ENCODE measurements at regions not wholly inside any gene's neighbourhood (a gene's known extent, or its start where the extent isn't known, plus 50 kb on each side); places are given as distances from the start of the nearest gene placed in this dataset.
"Not testable (repeated sequence)": the region's sequence is repeated elsewhere in the genome, so short reads cannot be mapped to it uniquely, and the experiment has no call there.

GRCh38 chr9:29397148-29397547 lies 1823.9 kb upstream of the C9orf72 start:
- Histone ChIP-seq H3K4ac (ENCODE audit: low read depth, low read length) (no peak overlapping the region), H4K8ac (ENCODE audit: low read depth, low read length) (no peak overlapping the region), H3K36me3 (ENCODE audit: control insufficient read depth in 1 of 2, insufficient read depth in 2 of 2, low read length in 2 of 2) (no peaks in the 10 kb centered on the region), H3K23ac (ENCODE audit: low read length) (no peak overlapping the region), H2BK5ac (ENCODE audit: low read depth, low read length, poor library complexity) (no peak overlapping the region), H4K91ac (ENCODE audit: low read depth, low read length) (no peak overlapping the region), H3K4me3 (ENCODE audit: low read depth, low read length) (no peak overlapping the region), H3K4me1 (ENCODE audit: control insufficient read depth in 1 of 2, insufficient read depth in 2 of 2, low read length in 2 of 2) (no peaks in the 10 kb centered on the region), H3K4me2 (ENCODE audit: low read length) (no peak overlapping the region), H3K27ac (ENCODE audit: low read depth, low read length) (no peak overlapping the region), H2AFZ (ENCODE audit: insufficient read depth, low read length, poor library complexity) (no peak overlapping the region), H3K79me1 (ENCODE audit: low read length) (no peaks in the 10 kb centered on the region), H3K27me3 (ENCODE audit: insufficient read depth, low read length) (no peaks in the 10 kb centered on the region), H2AK5ac (ENCODE audit: low read length) (no peak overlapping the region), H3K79me2 (ENCODE audit: control insufficient read depth, insufficient read depth, low read length, poor library complexity) (no peaks in the 10 kb centered on the region), H3K9ac (ENCODE audit: low read length) (no peak overlapping the region), H4K12ac (ENCODE audit: low read depth, low read length) (no peak overlapping the region), H2BK120ac (ENCODE audit: insufficient read depth, low read length, poor library complexity) (no peak overlapping the region), H3K18ac (ENCODE audit: low read length) (no peak overlapping the region), H3K9me3 (ENCODE audit: insufficient read depth, low read depth, low read length) (no peaks in the 10 kb centered on the region), H2BK12ac (ENCODE audit: low read length) (no peak overlapping the region), H3K14ac (ENCODE audit: low read length) (no peak overlapping the region)
- DNase-seq, result no peak
- WGBS (ENCODE audit: extremely low coverage, insufficient coverage, insufficient read length), result no CpG with 5 or more reads among the region's 3 CpGs

DNA sequence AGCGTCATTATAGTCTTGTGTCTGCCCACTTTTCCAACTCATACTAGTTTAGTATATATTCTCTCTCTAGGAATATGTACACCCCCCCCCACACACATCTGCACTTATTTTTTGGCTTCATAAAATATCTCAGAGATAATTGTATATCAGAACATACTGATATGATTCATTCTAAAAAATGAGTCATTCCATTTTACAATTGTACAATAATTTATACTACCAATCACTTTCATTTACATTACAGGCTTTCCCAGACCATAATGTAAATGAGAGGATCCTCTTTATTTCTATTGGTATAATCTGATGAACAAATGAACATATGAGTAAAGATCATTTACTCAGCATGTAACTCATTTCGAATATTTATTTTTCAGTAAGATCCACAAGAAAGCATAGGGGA lies 1842.9 kb upstream of the C9orf72 start:
- WGBS (ENCODE audit: extremely low coverage, insufficient coverage, insufficient read length), result no CpG with 5 or more reads among the region's 2 CpGs
- Histone ChIP-seq H3K9ac (ENCODE audit: low read length) (no peak overlapping the region), H3K4me3 (ENCODE audit: low read depth, low read length) (no peak overlapping the region), H3K14ac (ENCODE audit: low read length) (no peak overlapping the region), H2BK120ac (ENCODE audit: insufficient read depth, low read length, poor library complexity) (no peak overlapping the region), H3K4me2 (ENCODE audit: low read length) (no peak overlapping the region), H3K79me1 (ENCODE audit: low read length) (no peaks in the 10 kb centered on the region), H4K8ac (ENCODE audit: low read depth, low read length) (no peak overlapping the region), H4K12ac (ENCODE audit: low read depth, low read length) (no peak overlapping the region), H2AK5ac (ENCODE audit: low read length) (no peak overlapping the region), H3K27me3 (ENCODE audit: insufficient read depth, low read length) (no peaks in the 10 kb centered on the region), H4K91ac (ENCODE audit: low read depth, low read length) (no peak overlapping the region), H2BK12ac (ENCODE audit: low read length) (no peak overlapping the region), H3K18ac (ENCODE audit: low read length) (no peak overlapping the region), H3K4ac (ENCODE audit: low read depth, low read length) (no peak overlapping the region), H2BK5ac (ENCODE audit: low read depth, low read length, poor library complexity) (no peak overlapping the region), H2AFZ (ENCODE audit: insufficient read depth, low read length, poor library complexity) (no peak overlapping the region), H3K23ac (ENCODE audit: low read length) (no peak overlapping the region), H3K36me3 (ENCODE audit: control insufficient read depth in 1 of 2, insufficient read depth in 2 of 2, low read length in 2 of 2) (no peaks in the 10 kb centered on the region), H3K9me3 (ENCODE audit: insufficient read depth, low read depth, low read length) (no peaks in the 10 kb centered on the region), H3K27ac (ENCODE audit: low read depth, low read length) (no peak overlapping the region), H3K4me1 (ENCODE audit: control insufficient read depth in 1 of 2, insufficient read depth in 2 of 2, low read length in 2 of 2) (no peaks in the 10 kb centered on the region), H3K79me2 (ENCODE audit: control insufficient read depth, insufficient read depth, low read length, poor library complexity) (no peaks in the 10 kb centered on the region)
- DNase-seq, result no peak

DNA sequence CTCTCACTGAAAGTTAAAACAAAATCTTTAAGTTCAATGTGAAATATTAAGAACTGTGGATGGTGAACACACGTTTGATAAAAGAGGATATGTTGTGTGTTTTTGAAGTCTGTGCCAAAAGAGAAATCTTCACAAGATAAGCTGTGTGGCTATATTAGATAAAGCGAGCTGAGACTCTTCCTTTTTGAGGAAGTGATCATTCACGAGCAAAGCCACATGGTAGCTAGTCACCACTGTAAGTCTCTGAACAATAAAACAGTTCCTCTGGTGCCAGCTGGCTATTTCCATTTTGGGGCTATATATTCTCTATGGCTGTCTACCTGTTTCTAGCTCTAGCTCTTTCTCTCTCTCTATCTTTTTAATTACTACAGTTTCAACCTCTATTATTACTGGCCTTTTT lies 1849.2 kb upstream of the C9orf72 start:
- no peaks in the 10 kb centered on the region for H3K27me3 ChIP-seq (ENCODE audit: insufficient read depth, low read length)
- H4K8ac ChIP-seq (ENCODE audit: low read depth, low read length), result no peak overlapping the region
- no peaks in the 10 kb centered on the region for H3K4me1 ChIP-seq (ENCODE audit: control insufficient read depth in 1 of 2, insufficient read depth in 2 of 2, low read length in 2 of 2)
- no peak overlapping the region for H4K12ac ChIP-seq (ENCODE audit: low read depth, low read length)
- H3K18ac ChIP-seq (ENCODE audit: low read length), result no peak overlapping the region
- H2BK12ac ChIP-seq (ENCODE audit: low read length), result no peak overlapping the region
- no peak overlapping the region for H2BK5ac ChIP-seq (ENCODE audit: low read depth, low read length, poor library complexity)
- no peaks in the 10 kb centered on the region for H3K36me3 ChIP-seq (ENCODE audit: control insufficient read depth in 1 of 2, insufficient read depth in 2 of 2, low read length in 2 of 2)
- H3K79me2 ChIP-seq (ENCODE audit: control insufficient read depth, insufficient read depth, low read length, poor library complexity), result no peaks in the 10 kb centered on the region
- no peak overlapping the region for H3K4ac ChIP-seq (ENCODE audit: low read depth, low read length)
- H2AFZ ChIP-seq (ENCODE audit: insufficient read depth, low read length, poor library complexity), result no peak overlapping the region
- no peak overlapping the region for H3K4me2 ChIP-seq (ENCODE audit: low read length)
- H3K27ac ChIP-seq (ENCODE audit: low read depth, low read length), result no peak overlapping the region
- no peak overlapping the region for H3K23ac ChIP-seq (ENCODE audit: low read length)
- H3K79me1 ChIP-seq (ENCODE audit: low read length), result no peaks in the 10 kb centered on the region
- no peak overlapping the region for H3K4me3 ChIP-seq (ENCODE audit: low read depth, low read length)
- no peak overlapping the region for H3K9ac ChIP-seq (ENCODE audit: low read length)
- no peak overlapping the region for H3K14ac ChIP-seq (ENCODE audit: low read length)
- H2AK5ac ChIP-seq (ENCODE audit: low read length), result no peak overlapping the region
- H3K9me3 ChIP-seq (ENCODE audit: insufficient read depth, low read depth, low read length), result no peaks in the 10 kb centered on the region
- no peak overlapping the region for H2BK120ac ChIP-seq (ENCODE audit: insufficient read depth, low read length, poor library complexity)
- no peak overlapping the region for H4K91ac ChIP-seq (ENCODE audit: low read depth, low read length)
- WGBS (ENCODE audit: extremely low coverage, insufficient coverage, insufficient read length), result no CpG with 5 or more reads among the region's 3 CpGs
- DNase-seq, result no peak

GRCh38 chr9:29432191-29432590 lies 1858.9 kb upstream of the C9orf72 start:
- Histone ChIP-seq H3K4me2 (ENCODE audit: low read length) (no peak overlapping the region), H3K4me1 (ENCODE audit: control insufficient read depth in 1 of 2, insufficient read depth in 2 of 2, low read length in 2 of 2) (no peaks in the 10 kb centered on the region), H3K79me2 (ENCODE audit: control insufficient read depth, insufficient read depth, low read length, poor library complexity) (no peaks in the 10 kb centered on the region), H2BK120ac (ENCODE audit: insufficient read depth, low read length, poor library complexity) (no peak overlapping the region), H3K14ac (ENCODE audit: low read length) (no peak overlapping the region), H3K4ac (ENCODE audit: low read depth, low read length) (no peak overlapping the region), H3K79me1 (ENCODE audit: low read length) (no peaks in the 10 kb centered on the region), H4K8ac (ENCODE audit: low read depth, low read length) (no peak overlapping the region), H3K36me3 (ENCODE audit: control insufficient read depth in 1 of 2, insufficient read depth in 2 of 2, low read length in 2 of 2) (no peaks in the 10 kb centered on the region), H2BK5ac (ENCODE audit: low read depth, low read length, poor library complexity) (no peak overlapping the region), H3K9me3 (ENCODE audit: insufficient read depth, low read depth, low read length) (no peaks in the 10 kb centered on the region), H4K12ac (ENCODE audit: low read depth, low read length) (no peak overlapping the region), H3K23ac (ENCODE audit: low read length) (no peak overlapping the region), H3K27ac (ENCODE audit: low read depth, low read length) (no peak overlapping the region), H2BK12ac (ENCODE audit: low read length) (no peak overlapping the region), H3K18ac (ENCODE audit: low read length) (no peak overlapping the region), H3K27me3 (ENCODE audit: insufficient read depth, low read length) (no peaks in the 10 kb centered on the region), H2AFZ (ENCODE audit: insufficient read depth, low read length, poor library complexity) (no peak overlapping the region), H3K4me3 (ENCODE audit: low read depth, low read length) (no peak overlapping the region), H4K91ac (ENCODE audit: low read depth, low read length) (no peak overlapping the region), H3K9ac (ENCODE audit: low read length) (no peak overlapping the region), H2AK5ac (ENCODE audit: low read length) (no peak overlapping the region)
- no peak for DNase-seq

DNA sequence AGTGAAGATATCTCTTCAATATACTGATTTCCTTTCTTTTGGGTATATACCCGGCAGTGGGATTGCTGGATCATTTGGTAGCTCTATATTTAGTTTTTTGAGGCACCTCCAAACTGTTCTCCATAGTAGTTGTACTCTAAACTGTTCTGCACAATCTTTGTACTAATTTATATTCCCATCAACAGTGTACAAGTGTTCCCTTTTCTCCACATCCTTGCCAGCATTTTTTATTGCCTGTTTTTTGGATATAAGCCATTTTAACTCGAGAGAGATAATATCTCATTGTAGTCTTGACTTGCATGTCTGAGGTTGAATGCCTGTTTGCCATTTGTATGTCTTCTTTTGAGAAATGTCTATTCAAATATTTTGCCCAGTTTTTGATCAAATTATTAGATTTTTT lies 1859.4 kb upstream of the C9orf72 start:
- not testable (repeated sequence) for H3K4me3 ChIP-seq (ENCODE audit: low read depth, low read length); H2BK5ac ChIP-seq (ENCODE audit: low read depth, low read length, poor library complexity); H3K4me2 ChIP-seq (ENCODE audit: low read length); H3K14ac ChIP-seq (ENCODE audit: low read length); H4K12ac ChIP-seq (ENCODE audit: low read depth, low read length); H3K36me3 ChIP-seq (ENCODE audit: control insufficient read depth in 1 of 2, insufficient read depth in 2 of 2, low read length in 2 of 2); H3K79me1 ChIP-seq (ENCODE audit: low read length); H3K27ac ChIP-seq (ENCODE audit: low read depth, low read length); H4K91ac ChIP-seq (ENCODE audit: low read depth, low read length); H3K4me1 ChIP-seq (ENCODE audit: control insufficient read depth in 1 of 2, insufficient read depth in 2 of 2, low read length in 2 of 2); H3K23ac ChIP-seq (ENCODE audit: low read length); DNase-seq; H2BK12ac ChIP-seq (ENCODE audit: low read length); H3K9ac ChIP-seq (ENCODE audit: low read length); H4K8ac ChIP-seq (ENCODE audit: low read depth, low read length); H3K18ac ChIP-seq (ENCODE audit: low read length); H3K27me3 ChIP-seq (ENCODE audit: insufficient read depth, low read length); H2AFZ ChIP-seq (ENCODE audit: insufficient read depth, low read length, poor library complexity); H2BK120ac ChIP-seq (ENCODE audit: insufficient read depth, low read length, poor library complexity); H2AK5ac ChIP-seq (ENCODE audit: low read length); H3K4ac ChIP-seq (ENCODE audit: low read depth, low read length); H3K9me3 ChIP-seq (ENCODE audit: insufficient read depth, low read depth, low read length); H3K79me2 ChIP-seq (ENCODE audit: control insufficient read depth, insufficient read depth, low read length, poor library complexity)
- no CpG with 5 or more reads among the region's 2 CpGs for WGBS (ENCODE audit: extremely low coverage, insufficient coverage, insufficient read length)
